ENCODE measurements at regions not wholly inside any gene's neighbourhood (a gene's known extent, or its start where the extent isn't known, plus 50 kb on each side); places are given as distances from the start of the nearest gene placed in this dataset.
"Not testable (repeated sequence)": the region's sequence is repeated elsewhere in the genome, so short reads cannot be mapped to it uniquely, and the experiment has no call there.

DNA sequence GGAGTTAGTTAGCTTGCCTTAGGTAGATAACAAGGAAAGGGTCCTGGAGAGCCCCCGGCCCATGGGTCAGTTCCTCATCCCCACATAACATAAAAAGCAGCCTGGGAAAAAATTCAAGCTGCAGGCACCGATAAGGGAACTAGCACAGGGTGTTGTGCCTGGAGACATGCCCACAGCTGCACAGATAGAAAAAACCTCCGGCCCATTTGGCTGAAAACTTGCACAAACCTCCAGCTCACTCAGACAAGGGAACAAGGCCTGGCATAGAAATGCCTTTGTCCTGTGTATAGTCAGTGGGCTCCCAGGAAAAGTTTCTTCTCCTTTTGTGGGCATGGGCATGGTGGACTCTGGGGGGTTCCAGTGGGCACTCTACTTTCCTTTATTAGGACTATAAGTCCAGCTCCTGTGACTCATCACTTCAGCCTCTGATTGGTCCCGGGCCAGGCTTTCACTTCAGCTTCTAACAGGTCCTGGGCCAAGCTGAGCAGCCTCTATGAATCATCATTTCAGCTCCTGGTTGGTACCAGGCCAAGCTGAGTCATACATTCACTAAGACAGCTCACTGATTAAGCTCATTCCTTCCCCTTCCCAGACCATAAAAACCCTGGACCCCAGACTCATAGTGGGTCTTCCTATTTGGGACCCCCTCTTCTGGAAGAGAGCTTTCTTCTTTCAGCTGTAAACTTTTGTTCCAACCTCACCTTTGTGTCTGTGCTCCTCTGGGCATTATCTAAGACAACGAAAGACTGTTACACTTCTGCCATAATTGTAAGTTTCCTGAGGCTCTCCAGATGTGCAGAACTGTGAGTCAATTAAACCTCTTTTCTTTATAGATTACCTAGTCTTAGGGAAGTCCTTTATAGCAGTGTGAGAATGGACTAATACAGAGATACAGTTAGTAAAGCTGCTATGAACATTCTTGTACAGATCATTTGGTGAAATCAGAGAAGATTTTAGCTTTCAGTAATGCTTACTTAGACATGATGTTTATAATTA, 348.0 kb upstream of the DPPA4 start:
- CTCF ChIA-PET: no interaction called here
- H3K27ac Mint-ChIP-seq: no peak overlapping the region
- POLR2A ChIA-PET: no interaction called here
- H3K4me3 Mint-ChIP-seq: no peak overlapping the region
- no peaks in the 10 kb centered on the region for H3K4me1 Mint-ChIP-seq
- DNase-seq (no peak), ATAC-seq (ENCODE audit: low read depth) (no peak)
- TF ChIP-seq, protein P1, sequence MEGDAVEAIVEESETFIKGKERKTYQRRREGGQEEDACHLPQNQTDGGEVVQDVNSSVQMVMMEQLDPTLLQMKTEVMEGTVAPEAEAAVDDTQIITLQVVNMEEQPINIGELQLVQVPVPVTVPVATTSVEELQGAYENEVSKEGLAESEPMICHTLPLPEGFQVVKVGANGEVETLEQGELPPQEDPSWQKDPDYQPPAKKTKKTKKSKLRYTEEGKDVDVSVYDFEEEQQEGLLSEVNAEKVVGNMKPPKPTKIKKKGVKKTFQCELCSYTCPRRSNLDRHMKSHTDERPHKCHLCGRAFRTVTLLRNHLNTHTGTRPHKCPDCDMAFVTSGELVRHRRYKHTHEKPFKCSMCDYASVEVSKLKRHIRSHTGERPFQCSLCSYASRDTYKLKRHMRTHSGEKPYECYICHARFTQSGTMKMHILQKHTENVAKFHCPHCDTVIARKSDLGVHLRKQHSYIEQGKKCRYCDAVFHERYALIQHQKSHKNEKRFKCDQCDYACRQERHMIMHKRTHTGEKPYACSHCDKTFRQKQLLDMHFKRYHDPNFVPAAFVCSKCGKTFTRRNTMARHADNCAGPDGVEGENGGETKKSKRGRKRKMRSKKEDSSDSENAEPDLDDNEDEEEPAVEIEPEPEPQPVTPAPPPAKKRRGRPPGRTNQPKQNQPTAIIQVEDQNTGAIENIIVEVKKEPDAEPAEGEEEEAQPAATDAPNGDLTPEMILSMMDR (IDR thresholded peaks at IDR 0.05): no peak
- intact Hi-C loops (cut with micrococcal nuclease): no loop called here
- peaks cover 3% of the 10 kb centered on the region for H3K9me3 Mint-ChIP-seq
- no peaks in the 10 kb centered on the region for H3K27me3 Mint-ChIP-seq
- H3K36me3 Mint-ChIP-seq (ENCODE audit: low read depth): no peaks in the 10 kb centered on the region

DNA sequence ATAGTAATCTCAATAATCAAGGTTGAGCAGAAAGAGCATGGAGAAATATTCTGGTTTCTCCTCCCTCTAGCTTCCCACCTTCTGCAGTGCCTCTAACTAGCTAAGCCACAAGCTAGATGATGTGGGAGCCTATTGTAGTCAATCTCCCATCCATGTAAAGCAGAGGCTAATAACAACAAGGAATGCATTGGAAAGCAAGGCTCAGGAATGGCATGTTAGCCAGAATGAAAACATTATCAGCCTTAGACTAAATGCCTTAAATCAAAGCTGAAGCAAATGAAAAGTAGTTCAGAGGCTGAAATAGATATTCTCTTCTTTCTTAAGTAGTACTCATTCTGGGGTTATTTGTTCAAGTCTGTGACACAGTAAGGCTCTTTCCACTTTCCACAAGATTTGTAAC, 350.3 kb upstream of the DPPA4 start:
- no peaks in the 10 kb centered on the region for H3K36me3 Mint-ChIP-seq (ENCODE audit: low read depth)
- no peak overlapping the region for H3K4me3 Mint-ChIP-seq
- intact Hi-C loops (cut with micrococcal nuclease): no loop called here
- no peak overlapping the region for H3K27ac Mint-ChIP-seq
- H3K27me3 Mint-ChIP-seq: no peaks in the 10 kb centered on the region
- ATAC-seq (ENCODE audit: low read depth): no peak
- POLR2A ChIA-PET: no interaction called here
- CTCF ChIA-PET: no interaction called here
- no peaks in the 10 kb centered on the region for H3K4me1 Mint-ChIP-seq
- TF ChIP-seq, protein P1 (IDR thresholded peaks at IDR 0.05): no peak
- DNase-seq: no peak
- peaks cover 9% of the 10 kb centered on the region for H3K9me3 Mint-ChIP-seq

DNA sequence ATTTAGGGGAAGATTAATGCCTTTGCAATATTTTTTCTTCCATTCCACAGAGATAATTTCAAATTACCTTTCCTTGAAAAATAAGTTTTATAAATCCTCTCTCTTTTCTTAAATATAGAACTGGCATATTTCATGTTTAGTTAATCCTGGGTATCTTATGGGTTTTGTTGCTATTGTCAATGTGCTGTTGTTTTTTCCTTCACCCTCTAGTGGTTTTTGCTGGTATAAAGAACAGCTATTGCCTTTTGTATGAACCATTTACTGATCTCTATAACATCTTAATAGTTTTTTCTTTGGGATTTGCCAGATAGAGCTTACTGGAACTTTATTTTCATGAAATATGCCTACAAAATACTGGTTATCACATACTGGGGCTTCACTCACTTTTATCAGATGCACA, 359.6 kb upstream of the DPPA4 start:
- H3K9me3 Mint-ChIP-seq: peaks cover 6% of the 10 kb centered on the region
- H3K36me3 Mint-ChIP-seq (ENCODE audit: low read depth): no peaks in the 10 kb centered on the region
- TF ChIP-seq, protein P1 (IDR thresholded peaks at IDR 0.05): no peak
- POLR2A ChIA-PET: no interaction called here
- intact Hi-C loops (cut with micrococcal nuclease): no loop called here
- H3K4me3 Mint-ChIP-seq: no peak overlapping the region
- ATAC-seq (ENCODE audit: low read depth): no peak
- CTCF ChIA-PET: no interaction called here
- no peak for DNase-seq
- no peak overlapping the region for H3K27ac Mint-ChIP-seq
- no peaks in the 10 kb centered on the region for H3K27me3 Mint-ChIP-seq
- H3K4me1 Mint-ChIP-seq: no peaks in the 10 kb centered on the region

DNA sequence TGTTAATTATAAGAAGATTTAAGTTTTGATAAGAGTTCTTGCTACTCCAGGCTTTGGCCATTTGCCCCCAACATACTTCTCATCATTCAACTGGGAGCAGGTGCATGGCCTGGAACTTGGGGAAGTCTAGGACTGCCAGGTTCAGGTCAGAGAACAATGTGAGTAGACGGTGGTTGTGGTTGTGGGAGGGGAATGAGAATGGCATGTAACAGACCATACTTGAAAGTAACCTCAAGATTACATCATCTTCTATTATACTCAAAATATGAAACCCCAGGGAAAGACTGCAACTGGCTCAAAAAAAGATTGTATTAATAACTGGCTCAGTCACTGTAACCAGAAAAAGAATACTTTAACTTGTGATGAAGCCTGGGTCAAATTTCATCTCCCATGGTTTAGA, 364.9 kb upstream of the DPPA4 start:
- Mint-ChIP-seq H3K27ac (no peak overlapping the region), H3K4me3 (no peak overlapping the region), H3K27me3 (no peaks in the 10 kb centered on the region), H3K4me1 (no peaks in the 10 kb centered on the region), H3K9me3 (peaks cover 7% of the 10 kb centered on the region), H3K36me3 (ENCODE audit: low read depth) (no peaks in the 10 kb centered on the region)
- ChIA-PET CTCF (no interaction called here), POLR2A (no interaction called here)
- ATAC-seq (ENCODE audit: low read depth): no peak
- DNase-seq: no peak
- TF ChIP-seq, protein P1 (IDR thresholded peaks at IDR 0.05): no peak
- intact Hi-C loops (cut with micrococcal nuclease): no loop called here

DNA sequence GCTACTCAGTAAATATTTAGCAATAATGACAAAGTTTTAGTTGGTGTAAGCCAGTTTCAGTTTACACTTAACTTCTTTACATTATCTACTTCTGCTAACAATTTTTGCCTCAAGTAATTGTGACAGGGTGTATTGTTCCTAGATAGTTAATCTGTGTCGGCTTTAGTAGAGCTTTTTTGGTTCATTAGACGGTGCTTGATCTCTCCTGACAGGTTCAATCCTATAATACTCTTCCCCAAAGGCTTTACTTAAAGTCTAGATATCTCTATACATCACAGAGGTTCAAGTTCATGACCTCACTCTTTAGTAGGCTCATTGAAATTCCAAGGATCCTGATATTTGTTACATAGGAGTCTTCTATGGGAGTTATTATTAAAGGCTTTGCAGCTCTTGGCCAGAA, 365.6 kb upstream of the DPPA4 start:
- intact Hi-C loops (cut with micrococcal nuclease): no loop called here
- DNase-seq (no peak), ATAC-seq (ENCODE audit: low read depth) (no peak)
- POLR2A ChIA-PET: no interaction called here
- Mint-ChIP-seq H3K27me3 (no peaks in the 10 kb centered on the region), H3K36me3 (ENCODE audit: low read depth) (no peaks in the 10 kb centered on the region), H3K27ac (no peak overlapping the region), H3K4me3 (no peak overlapping the region), H3K9me3 (peaks cover 7% of the 10 kb centered on the region), H3K4me1 (no peaks in the 10 kb centered on the region)
- TF ChIP-seq, protein P1 (IDR thresholded peaks at IDR 0.05): no peak
- CTCF ChIA-PET: no interaction called here

DNA sequence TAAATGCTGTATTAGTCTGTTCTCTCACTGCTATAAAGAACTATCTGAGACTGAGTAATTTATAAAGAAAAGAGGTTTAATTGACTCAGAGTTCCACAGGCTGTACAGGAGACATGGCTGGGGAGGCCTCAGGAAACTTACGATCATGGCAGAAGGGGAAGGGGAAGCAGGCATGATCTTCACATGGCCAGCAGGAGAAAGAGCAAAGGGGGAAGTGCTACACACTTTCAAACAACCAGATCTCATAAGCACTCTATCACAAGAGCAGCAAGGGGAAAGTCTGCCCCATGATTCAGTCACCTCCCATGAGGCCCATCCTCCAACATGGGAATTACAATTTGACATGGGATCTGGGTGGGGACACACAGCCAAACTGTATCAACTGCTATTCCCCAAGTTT, 367.8 kb upstream of the DPPA4 start:
- H3K27ac Mint-ChIP-seq; CTCF ChIA-PET; intact Hi-C loops (cut with micrococcal nuclease); H3K4me1 Mint-ChIP-seq; H3K27me3 Mint-ChIP-seq; H3K36me3 Mint-ChIP-seq (ENCODE audit: low read depth); ATAC-seq (ENCODE audit: low read depth); H3K4me3 Mint-ChIP-seq; DNase-seq: not testable (repeated sequence)
- peaks cover 18% of the 10 kb centered on the region for H3K9me3 Mint-ChIP-seq
- POLR2A ChIA-PET: interaction anchor here (0.6 kb wide), 1 partner anchor 825 kb away, joined by 4 read pairs; no protein-coding TSS in a partner anchor

Measured in activated B cell treated with CpG ODN at 0.5 μM for 24 hours (primary cell).